Stimulated activated naive CD8-positive, alpha-beta T cell treated with anti-CD3 and anti-CD28 coated beads, Interleukin-15, amount 100 ng/mL, for 72 hours (primary cell): ENCODE measurements at regions not wholly inside any gene's neighbourhood (a gene's known extent, or its start where the extent isn't known, plus 50 kb on each side); places are given as distances from the start of the nearest gene placed in this dataset.
"Not testable (repeated sequence)": the region's sequence is repeated elsewhere in the genome, so short reads cannot be mapped to it uniquely, and the experiment has no call there.

ENCODE experiments used
- ATAC-seq: fragments of 150-1000 bp; cut with Tn5 transposase; 2 replicates; pipeline ENCODE4 v1.10.0; 2021; ENCODE audit warnings: mild to moderate bottlenecking, moderate library complexity
- DNase-seq, 2 donors: peaks; one replicate each; pipeline ENCODE4 v3.0.0; 2021 to 2022
- H3K27ac Mint-ChIP-seq, 2 donors: one replicate each; pipeline ENCODE4 v1.8.0; 2022; ENCODE audit warnings: mild to moderate bottlenecking in 2 of 2, mixed read lengths in 2 of 2, moderate library complexity in 2 of 2
- H3K27me3 Mint-ChIP-seq: one replicate; pipeline ENCODE4 v1.8.0; 2022; ENCODE audit warnings: mixed read lengths
- H3K4me1 Mint-ChIP-seq: one replicate; pipeline ENCODE4 v1.8.0; 2022; ENCODE audit warnings: mild to moderate bottlenecking, mixed read lengths
- H3K4me3 Mint-ChIP-seq, 2 donors: one replicate each; pipeline ENCODE4 v1.8.0; 2022; ENCODE audit warnings: mild to moderate bottlenecking in 2 of 2, mixed read lengths in 2 of 2, moderate library complexity in 1 of 2
- H3K9me3 Mint-ChIP-seq, 2 donors: one replicate each; pipeline ENCODE4 v1.8.0; 2022; ENCODE audit warnings: mixed read lengths in 2 of 2

GRCh38 chr9:65382701-65383318 is 97.8 kb upstream of the FOXD4L5 start:
- not testable (repeated sequence) for ATAC-seq, H3K27ac Mint-ChIP-seq, DNase-seq, H3K27me3 Mint-ChIP-seq, H3K4me1 Mint-ChIP-seq, H3K4me3 Mint-ChIP-seq
- H3K9me3 Mint-ChIP-seq, result peaks cover 5 to 36% of the 10 kb centered on the region in 2 donors
